Mesenchymal stem cell (in vitro differentiated cells and primary cell): ENCODE measurements at regions not wholly inside any gene's neighbourhood (a gene's known extent, or its start where the extent isn't known, plus 50 kb on each side); places are given as distances from the start of the nearest gene placed in this dataset.
A peak's percentile ranks its signal among the peaks of the same experiment; 100 is the strongest.

ENCODE experiments used
- DNase-seq: peaks from one replicate; pipeline ENCODE4 v3.0.0-alpha.2; 2013
- H2AFZ ChIP-seq: one replicate; pipeline ENCODE4 v1.6.1; 2013; ENCODE audit warnings: low read depth, mild to moderate bottlenecking, control low read depth, inconsistent platforms, low read length, moderate library complexity
- H2AK5ac ChIP-seq: 2 replicates; pipeline ENCODE4 v1.6.1; 2013; ENCODE audit warnings: low read length, moderate library complexity, mild to moderate bottlenecking, inconsistent platforms; ENCODE audit not compliant: severe bottlenecking
- H2BK120ac ChIP-seq: one replicate; pipeline ENCODE4 v1.6.1; 2013; ENCODE audit warnings: low read depth, mild to moderate bottlenecking, inconsistent platforms, low read length, moderate library complexity
- H2BK12ac ChIP-seq, 2 experiments: one replicate each; pipeline ENCODE4 v1.6.1; 2013; ENCODE audit warnings: inconsistent platforms in 2 of 2, low read length in 2 of 2, mild to moderate bottlenecking in 2 of 2, moderate library complexity in 2 of 2, control low read depth in 1 of 2
- H2BK15ac ChIP-seq: one replicate; pipeline ENCODE4 v1.6.1; 2013; ENCODE audit warnings: mild to moderate bottlenecking, low read depth, inconsistent platforms; ENCODE audit not compliant: poor library complexity, severe bottlenecking
- H2BK5ac ChIP-seq: 2 replicates; pipeline ENCODE4 v1.6.1; 2013; ENCODE audit warnings: low read depth, mild to moderate bottlenecking, low read length, control low read depth, inconsistent platforms; ENCODE audit not compliant: poor library complexity, severe bottlenecking
- H3K14ac ChIP-seq, 2 experiments: one replicate each; pipeline ENCODE4 v1.6.1; 2013; ENCODE audit warnings: inconsistent platforms in 2 of 2, low read length in 2 of 2, control low read depth in 1 of 2, mild to moderate bottlenecking in 1 of 2, moderate library complexity in 1 of 2
- H3K18ac ChIP-seq, 2 experiments: one replicate each; pipeline ENCODE4 v1.6.1; 2013; ENCODE audit warnings: inconsistent platforms in 2 of 2, low read length in 2 of 2, control low read depth in 1 of 2, low read depth in 1 of 2, mild to moderate bottlenecking in 1 of 2
- H3K23ac ChIP-seq, 2 experiments: one replicate each; pipeline ENCODE4 v1.6.1; 2013; ENCODE audit warnings: inconsistent platforms in 2 of 2, low read length in 2 of 2, mild to moderate bottlenecking in 2 of 2, moderate library complexity in 2 of 2, control low read depth in 1 of 2
- H3K27ac ChIP-seq: 2 replicates; pipeline ENCODE4 v1.5.1; 2013; ENCODE audit warnings: mild to moderate bottlenecking, moderate library complexity, low read length, control low read depth, inconsistent platforms; ENCODE audit not compliant: poor library complexity, severe bottlenecking
- H3K27me3 ChIP-seq, 2 experiments: 2 replicates each; pipeline versions ENCODE4 v1.6.1 to v1.7.0; 2013; ENCODE audit warnings: low read length in 2 of 2, mild to moderate bottlenecking in 2 of 2, moderate library complexity in 2 of 2, control low read depth in 1 of 2, inconsistent platforms in 1 of 2; ENCODE audit not compliant: control insufficient read depth in 1 of 2, insufficient read depth in 1 of 2
- H3K36me3 ChIP-seq, 2 experiments: 2 replicates each; pipeline versions ENCODE4 v1.6.1 to v1.7.0; 2013; ENCODE audit warnings: low read length in 2 of 2, control low read depth in 1 of 2, inconsistent platforms in 1 of 2, low read depth in 1 of 2, mild to moderate bottlenecking in 1 of 2; ENCODE audit not compliant: insufficient read depth in 2 of 2, control insufficient read depth in 1 of 2
- H3K4ac ChIP-seq, 2 experiments: one replicate each; pipeline ENCODE4 v1.6.1; 2013; ENCODE audit warnings: inconsistent platforms in 2 of 2, low read length in 2 of 2, mild to moderate bottlenecking in 2 of 2, moderate library complexity in 2 of 2, control low read depth in 1 of 2, low read depth in 1 of 2
- H3K4me1 ChIP-seq: 2 replicates; pipeline ENCODE4 v1.6.1; 2013; ENCODE audit warnings: low read depth, low read length, control low read depth; ENCODE audit not compliant: control insufficient read depth, insufficient read depth
- H3K4me2 ChIP-seq: 2 replicates; pipeline ENCODE4 v1.6.1; 2013; ENCODE audit warnings: low read length, mild to moderate bottlenecking, inconsistent platforms; ENCODE audit not compliant: poor library complexity, severe bottlenecking
- H3K4me3 ChIP-seq, 2 experiments: 2 replicates each; pipeline versions ENCODE4 v1.5.1 to v1.7.0; 2013; ENCODE audit warnings: low read length in 2 of 2, mild to moderate bottlenecking in 2 of 2, control low read depth in 1 of 2, low read depth in 1 of 2; ENCODE audit not compliant: insufficient read depth in 1 of 2
- H3K79me1 ChIP-seq: replicated peaks from 2 replicates; pipeline ENCODE4 v1.6.1; 2013; ENCODE audit warnings: mild to moderate bottlenecking, control low read depth, low read length, inconsistent platforms; ENCODE audit not compliant: poor library complexity, severe bottlenecking
- H3K9ac ChIP-seq: 2 replicates; pipeline ENCODE4 v1.7.0; 2013; ENCODE audit warnings: mild to moderate bottlenecking, low read length, moderate library complexity
- H3K9me3 ChIP-seq: 2 replicates; pipeline ENCODE4 v1.7.0; 2013; ENCODE audit warnings: mild to moderate bottlenecking, low read length; ENCODE audit not compliant: control insufficient read depth
- H4K8ac ChIP-seq: one replicate; pipeline ENCODE4 v1.6.1; 2013; ENCODE audit warnings: inconsistent platforms, mild to moderate bottlenecking, low read length, moderate library complexity
- H4K91ac ChIP-seq: one replicate; pipeline ENCODE4 v1.6.1; 2013; ENCODE audit warnings: mild to moderate bottlenecking, low read length, inconsistent platforms
- WGBS: methylation state at CpG from one replicate; pipeline ENCODE4 v1.1.7; 2013; ENCODE audit warnings: mixed read lengths; 5-methylcytosine and 5-hydroxymethylcytosine counted together

GRCh38 chr1:29636936-29637335, 400.6 kb downstream of the PTPRU start:
- no peaks in the 10 kb centered on the region for H3K9me3 ChIP-seq

DNA sequence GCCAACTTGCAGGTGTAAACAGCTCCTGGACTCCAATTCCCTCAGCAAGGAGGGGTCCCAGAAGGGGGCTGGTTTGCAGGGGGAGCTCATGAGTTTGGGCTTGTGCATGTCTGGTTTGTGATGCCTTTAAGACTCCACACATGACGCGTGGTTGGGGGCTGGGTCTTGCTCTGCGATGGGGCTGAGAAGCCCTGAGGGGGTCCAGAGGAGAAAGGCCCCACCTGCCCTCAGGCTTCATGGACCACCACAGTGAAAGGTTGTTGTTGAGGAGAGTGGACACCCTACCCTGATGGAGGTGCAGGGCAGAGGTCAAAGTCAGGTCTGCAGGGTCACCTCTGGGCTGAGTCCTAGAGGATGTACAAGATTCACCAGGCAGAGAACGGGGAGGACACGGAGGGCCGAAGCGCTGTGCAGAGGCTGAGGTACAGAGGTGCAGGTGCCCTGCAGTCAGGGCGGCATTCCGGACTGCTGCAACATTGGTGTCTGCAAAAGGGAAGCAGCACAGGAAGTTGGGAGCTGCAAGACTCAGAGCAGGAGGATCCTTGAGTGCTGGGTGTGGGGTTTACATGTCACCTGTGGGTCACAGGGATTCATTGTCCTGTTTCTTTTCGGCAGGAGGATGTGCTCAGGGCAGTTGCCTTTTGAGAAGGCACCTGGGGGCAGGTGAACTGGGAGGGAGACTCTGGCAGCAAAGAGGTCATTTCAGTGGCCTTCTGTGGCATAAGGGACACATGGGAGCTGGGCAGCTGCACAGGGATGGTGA, 399.4 kb downstream of the PTPRU start:
- Histone ChIP-seq H3K4ac (no peak overlapping the region), H4K91ac (no peak overlapping the region), H4K8ac (no peak overlapping the region), H2BK15ac (no peak overlapping the region), H3K36me3 (no peaks in the 10 kb centered on the region), H3K27me3 (peaks cover 0 to 30% of the 10 kb centered on the region in 2 experiments), H3K9me3 (no peaks in the 10 kb centered on the region), H3K18ac (no peak overlapping the region), H2AFZ (no peak overlapping the region), H3K4me1 (peaks cover 26% of the 10 kb centered on the region), H3K4me3 (no peak overlapping the region), H3K23ac (no peak overlapping the region), H3K79me1 (no peaks in the 10 kb centered on the region), H3K14ac (no peak overlapping the region), H2AK5ac (no peak overlapping the region), H3K27ac (no peak overlapping the region), H3K4me2 (no peak overlapping the region), H2BK120ac (no peak overlapping the region), H2BK12ac (no peak overlapping the region), H2BK5ac (no peak overlapping the region), H3K9ac (no peak overlapping the region)
- no peak for DNase-seq
- WGBS: 93% methylated on average over 10 of the region's 10 CpGs

More at GRCh38 chr1:29636936-29637335, 400.6 kb downstream of the PTPRU start:
- H2BK5ac ChIP-seq: no peak overlapping the region
- peaks cover 0 to 33% of the 10 kb centered on the region in 2 experiments for H3K27me3 ChIP-seq
- no peak overlapping the region for H2AFZ ChIP-seq
- no peaks in the 10 kb centered on the region for H3K79me1 ChIP-seq
- H4K91ac ChIP-seq: no peak overlapping the region
- H3K18ac ChIP-seq: no peak overlapping the region
- no peak overlapping the region for H3K14ac ChIP-seq
- DNase-seq: no peak
- H3K27ac ChIP-seq: no peak overlapping the region
- H4K8ac ChIP-seq: no peak overlapping the region
- no peak overlapping the region for H3K4ac ChIP-seq
- H3K36me3 ChIP-seq: no peaks in the 10 kb centered on the region
- H2AK5ac ChIP-seq: no peak overlapping the region
- H3K4me3 ChIP-seq: no peak overlapping the region
- no peak overlapping the region for H3K4me2 ChIP-seq
- no peak overlapping the region for H3K23ac ChIP-seq
- no peak overlapping the region for H2BK120ac ChIP-seq
- peaks cover 23% of the 10 kb centered on the region for H3K4me1 ChIP-seq
- H2BK12ac ChIP-seq: no peak overlapping the region
- H2BK15ac ChIP-seq: no peak overlapping the region
- H3K9ac ChIP-seq: no peak overlapping the region

DNA sequence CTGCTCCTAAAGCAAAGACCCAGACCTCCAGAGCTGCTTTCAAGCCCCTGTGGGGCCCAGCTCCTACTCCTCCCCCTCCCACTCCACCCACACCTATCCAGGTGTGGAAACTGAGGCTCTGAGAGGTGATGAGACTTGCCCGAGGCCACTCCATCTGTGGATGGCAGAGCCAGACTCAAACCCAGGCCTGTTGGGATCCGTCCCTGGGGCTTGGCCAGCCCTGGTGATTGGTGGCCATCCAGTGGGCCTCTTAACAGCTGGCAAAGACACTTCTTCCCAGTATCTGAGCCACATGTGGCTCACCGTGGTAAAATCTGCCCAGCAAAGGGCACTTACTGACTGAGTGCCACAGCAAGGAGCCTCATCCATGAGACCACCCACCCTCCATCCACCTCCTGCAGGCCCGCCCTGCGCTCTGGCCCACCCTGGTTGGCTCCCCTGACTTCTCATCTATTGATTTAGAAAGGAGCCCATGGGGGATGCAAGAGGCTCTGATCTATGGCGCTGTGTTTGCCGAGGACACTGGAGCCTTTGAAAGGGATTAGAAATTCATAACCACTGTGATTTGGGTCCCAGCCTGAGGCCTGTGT, 398.5 kb downstream of the PTPRU start:
- 82% methylated on average over 7 of the region's 7 CpGs for WGBS
- H3K9ac ChIP-seq: no peak overlapping the region

GRCh38 chr1:29634324-29634723, 398.0 kb downstream of the PTPRU start:
- H4K91ac ChIP-seq: no peak overlapping the region
- H3K4me1 ChIP-seq: peaks cover 15% of the 10 kb centered on the region
- H2BK120ac ChIP-seq: no peak overlapping the region
- H3K9ac ChIP-seq: no peak overlapping the region
- no peaks in the 10 kb centered on the region for H3K36me3 ChIP-seq
- H3K4me2 ChIP-seq: no peak overlapping the region
- no peak overlapping the region for H2AFZ ChIP-seq
- no peak overlapping the region for H2BK5ac ChIP-seq
- H3K27ac ChIP-seq: no peak overlapping the region
- H3K4ac ChIP-seq: no peak overlapping the region
- no peak overlapping the region for H3K18ac ChIP-seq
- no peaks in the 10 kb centered on the region for H3K9me3 ChIP-seq
- H2BK15ac ChIP-seq: no peak overlapping the region
- H3K79me1 ChIP-seq: no peaks in the 10 kb centered on the region
- H3K14ac ChIP-seq: no peak overlapping the region
- H2BK12ac ChIP-seq: no peak overlapping the region
- H3K23ac ChIP-seq: no peak overlapping the region
- peak overlapping the region; percentile 85 for H2AK5ac ChIP-seq
- no peak overlapping the region for H4K8ac ChIP-seq
- WGBS: 76% methylated on average over 5 of the region's 5 CpGs
- no peak for DNase-seq
- peaks cover 0 to 38% of the 10 kb centered on the region in 2 experiments for H3K27me3 ChIP-seq
- H3K4me3 ChIP-seq: no peak overlapping the region

More for the DNA sequence above, 398.5 kb downstream of the PTPRU start:
- no peak overlapping the region for H3K4ac ChIP-seq
- no peak overlapping the region for H3K4me3 ChIP-seq
- H3K18ac ChIP-seq: no peak overlapping the region
- peak overlapping the region; percentile 85 for H2AK5ac ChIP-seq
- H3K14ac ChIP-seq: no peak overlapping the region
- no peak overlapping the region for H3K27ac ChIP-seq
- no peak for DNase-seq
- no peak overlapping the region for H2BK120ac ChIP-seq
- H4K8ac ChIP-seq: no peak overlapping the region
- peaks cover 0 to 34% of the 10 kb centered on the region in 2 experiments for H3K27me3 ChIP-seq
- no peak overlapping the region for H3K4me2 ChIP-seq
- no peak overlapping the region for H2BK5ac ChIP-seq
- H2AFZ ChIP-seq: no peak overlapping the region
- H3K9me3 ChIP-seq: no peaks in the 10 kb centered on the region
- no peak overlapping the region for H3K23ac ChIP-seq
- peaks cover 19% of the 10 kb centered on the region for H3K4me1 ChIP-seq
- no peak overlapping the region for H2BK15ac ChIP-seq
- H3K79me1 ChIP-seq: no peaks in the 10 kb centered on the region
- H2BK12ac ChIP-seq: no peak overlapping the region
- no peak overlapping the region for H4K91ac ChIP-seq
- H3K36me3 ChIP-seq: no peaks in the 10 kb centered on the region
